M059J (cell line): ENCODE measurements at regions not wholly inside any gene's neighbourhood (a gene's known extent, or its start where the extent isn't known, plus 50 kb on each side); places are given as distances from the start of the nearest gene placed in this dataset.
"Not testable (repeated sequence)": the region's sequence is repeated elsewhere in the genome, so short reads cannot be mapped to it uniquely, and the experiment has no call there.

Experiments
- DNase-seq: peaks from one replicate; pipeline ENCODE4 v3.0.0-alpha.2; 2012; ENCODE audit warnings: low read depth

- no peak for DNase-seq
These were observed 95.2 kb downstream of the TFAP2C start for GRCh38 chr20:56724241-56724757.

- DNase-seq = no peak
These were observed 100.9 kb downstream of the TFAP2C start for GRCh38 chr20:56730003-56730402.

- no peak for DNase-seq
These were observed 101.9 kb downstream of the TFAP2C start for GRCh38 chr20:56730996-56731395.

GRCh38 chr20:56731476-56731875 lies 102.4 kb downstream of the TFAP2C start:
- DNase-seq = no peak

- DNase-seq = no peak
These were observed 104.9 kb downstream of the TFAP2C start for GRCh38 chr20:56733967-56734366.

GRCh38 chr20:56735084-56735642 lies 106.1 kb downstream of the TFAP2C start:
- no peak for DNase-seq

- DNase-seq = no peak
These were observed 107.3 kb downstream of the TFAP2C start for GRCh38 chr20:56736285-56736857.

GRCh38 chr20:56744325-56744821 lies 115.3 kb downstream of the TFAP2C start:
- DNase-seq = not testable (repeated sequence)

GRCh38 chr20:56748476-56749377 lies 119.6 kb downstream of the TFAP2C start:
- DNase-seq = no peak

GRCh38 chr20:56750430-56750829 lies 121.3 kb downstream of the TFAP2C start:
- peak; percentile 42 for DNase-seq

- DNase-seq = peak; percentile 35
These were observed 123.2 kb downstream of the TFAP2C start for GRCh38 chr20:56752274-56752673.

GRCh38 chr20:56755201-56755600 lies 126.1 kb downstream of the TFAP2C start:
- DNase-seq = no peak

- not testable (repeated sequence) for DNase-seq
These were observed 127.6 kb downstream of the TFAP2C start for GRCh38 chr20:56756658-56757057.

GRCh38 chr20:56758706-56759105 lies 129.6 kb downstream of the TFAP2C start:
- no peak for DNase-seq

- DNase-seq = no peak
These were observed 130.7 kb downstream of the TFAP2C start for GRCh38 chr20:56759741-56760278.

GRCh38 chr20:56760610-56761009 lies 131.5 kb downstream of the TFAP2C start:
- no peak for DNase-seq

- no peak for DNase-seq
These were observed 132.3 kb downstream of the TFAP2C start for GRCh38 chr20:56761393-56761792.

GRCh38 chr20:56762401-56762800 lies 133.3 kb downstream of the TFAP2C start:
- DNase-seq = peak; percentile 19

GRCh38 chr20:56762829-56763228 lies 133.7 kb downstream of the TFAP2C start:
- no peak for DNase-seq

GRCh38 chr20:56764671-56765070 lies 135.6 kb downstream of the TFAP2C start:
- no peak for DNase-seq

GRCh38 chr20:56765172-56766073 lies 136.3 kb downstream of the TFAP2C start:
- no peak for DNase-seq
